ENCODE measurements at regions not wholly inside any gene's neighbourhood (a gene's known extent, or its start where the extent isn't known, plus 50 kb on each side); places are given as distances from the start of the nearest gene placed in this dataset.

DNA sequence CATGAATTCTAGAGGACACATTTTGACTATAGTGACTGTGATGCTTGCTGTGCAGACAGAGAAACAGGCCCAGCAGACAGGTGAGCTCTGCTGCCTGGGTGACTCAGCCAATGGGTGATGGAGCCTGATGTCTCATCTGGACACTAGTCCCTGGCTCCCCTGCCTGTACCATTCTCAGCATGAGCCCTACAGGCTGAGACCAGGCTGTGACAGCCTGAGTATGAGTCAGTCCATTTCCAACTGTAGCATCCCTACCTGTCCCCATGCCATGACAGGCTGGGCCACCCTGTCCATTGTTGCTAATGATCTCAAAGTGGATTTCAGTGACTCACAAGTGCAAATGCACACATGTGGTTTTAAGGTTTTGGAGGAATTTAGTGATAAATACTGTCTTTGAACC lies 102.5 kb upstream of the EEF2KMT start:
- dilution Hi-C loops (cut with HindIII; ENCODE audit: low sequenced_read_pairs, unreplicated experiment) (no loop called here), in situ Hi-C loops (cut with MboI; ENCODE audit: low sequenced_read_pairs) (no loop called here), intact Hi-C loops (cut with micrococcal nuclease) (no loop called here)
- H2BK120ac ChIP-seq (ENCODE audit: low read depth, low read length): no peak overlapping the region
- no peak overlapping the region for H4K8ac ChIP-seq (ENCODE audit: low read depth in 2 of 2, low read length in 2 of 2)
- H4K20me1 ChIP-seq (ENCODE audit: insufficient read depth, low read length): no peaks in the 10 kb centered on the region
- no peak overlapping the region for H2AK5ac ChIP-seq (ENCODE audit: low read depth, low read length)
- POLR2A ChIA-PET (ENCODE audit: unreplicated experiment): no interaction called here
- no peak overlapping the region for H3K56ac ChIP-seq (ENCODE audit: extremely low read depth, insufficient read depth, low read length)
- no peak overlapping the region for H4K91ac ChIP-seq (ENCODE audit: insufficient read depth, low read depth, low read length)
- no peak overlapping the region for H3K18ac ChIP-seq (ENCODE audit: low read depth, low read length)
- no peaks in the 10 kb centered on the region for H3K36me3 ChIP-seq (ENCODE audit: control insufficient read depth, insufficient read depth, low read length)
- TF ChIP-seq, protein P1, sequence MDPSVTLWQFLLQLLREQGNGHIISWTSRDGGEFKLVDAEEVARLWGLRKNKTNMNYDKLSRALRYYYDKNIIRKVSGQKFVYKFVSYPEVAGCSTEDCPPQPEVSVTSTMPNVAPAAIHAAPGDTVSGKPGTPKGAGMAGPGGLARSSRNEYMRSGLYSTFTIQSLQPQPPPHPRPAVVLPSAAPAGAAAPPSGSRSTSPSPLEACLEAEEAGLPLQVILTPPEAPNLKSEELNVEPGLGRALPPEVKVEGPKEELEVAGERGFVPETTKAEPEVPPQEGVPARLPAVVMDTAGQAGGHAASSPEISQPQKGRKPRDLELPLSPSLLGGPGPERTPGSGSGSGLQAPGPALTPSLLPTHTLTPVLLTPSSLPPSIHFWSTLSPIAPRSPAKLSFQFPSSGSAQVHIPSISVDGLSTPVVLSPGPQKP (IDR thresholded peaks at IDR 0.05; ENCODE audit: borderline replicate concordance, low read depth, low read length): no peak
- no peak for TF ChIP-seq RCOR1 (IDR thresholded peaks at IDR 0.05; ENCODE audit: insufficient replicate concordance, low read length)
- TF ChIP-seq MXI1 (IDR thresholded peaks at IDR 0.05; ENCODE audit: borderline replicate concordance, low read depth, low read length): no peak
- TF ChIP-seq, protein P2, sequence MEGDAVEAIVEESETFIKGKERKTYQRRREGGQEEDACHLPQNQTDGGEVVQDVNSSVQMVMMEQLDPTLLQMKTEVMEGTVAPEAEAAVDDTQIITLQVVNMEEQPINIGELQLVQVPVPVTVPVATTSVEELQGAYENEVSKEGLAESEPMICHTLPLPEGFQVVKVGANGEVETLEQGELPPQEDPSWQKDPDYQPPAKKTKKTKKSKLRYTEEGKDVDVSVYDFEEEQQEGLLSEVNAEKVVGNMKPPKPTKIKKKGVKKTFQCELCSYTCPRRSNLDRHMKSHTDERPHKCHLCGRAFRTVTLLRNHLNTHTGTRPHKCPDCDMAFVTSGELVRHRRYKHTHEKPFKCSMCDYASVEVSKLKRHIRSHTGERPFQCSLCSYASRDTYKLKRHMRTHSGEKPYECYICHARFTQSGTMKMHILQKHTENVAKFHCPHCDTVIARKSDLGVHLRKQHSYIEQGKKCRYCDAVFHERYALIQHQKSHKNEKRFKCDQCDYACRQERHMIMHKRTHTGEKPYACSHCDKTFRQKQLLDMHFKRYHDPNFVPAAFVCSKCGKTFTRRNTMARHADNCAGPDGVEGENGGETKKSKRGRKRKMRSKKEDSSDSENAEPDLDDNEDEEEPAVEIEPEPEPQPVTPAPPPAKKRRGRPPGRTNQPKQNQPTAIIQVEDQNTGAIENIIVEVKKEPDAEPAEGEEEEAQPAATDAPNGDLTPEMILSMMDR (conservative IDR thresholded peaks at IDR 0.05; ENCODE audit: low read depth, low read length): no peak
- TF ChIP-seq BHLHE40 (IDR thresholded peaks at IDR 0.05; ENCODE audit: low read depth, low read length): no peak
- TF ChIP-seq, protein P3, sequence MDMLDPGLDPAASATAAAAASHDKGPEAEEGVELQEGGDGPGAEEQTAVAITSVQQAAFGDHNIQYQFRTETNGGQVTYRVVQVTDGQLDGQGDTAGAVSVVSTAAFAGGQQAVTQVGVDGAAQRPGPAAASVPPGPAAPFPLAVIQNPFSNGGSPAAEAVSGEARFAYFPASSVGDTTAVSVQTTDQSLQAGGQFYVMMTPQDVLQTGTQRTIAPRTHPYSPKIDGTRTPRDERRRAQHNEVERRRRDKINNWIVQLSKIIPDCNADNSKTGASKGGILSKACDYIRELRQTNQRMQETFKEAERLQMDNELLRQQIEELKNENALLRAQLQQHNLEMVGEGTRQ (IDR thresholded peaks at IDR 0.05; ENCODE audit: low read depth, low read length): no peak
- TF ChIP-seq RFX5 (IDR thresholded peaks at IDR 0.05; ENCODE audit: low read depth, low read length): no peak
- TF ChIP-seq CEBPB (IDR thresholded peaks at IDR 0.05; ENCODE audit: low read depth, low read length): no peak
- no peak for TF ChIP-seq RAD21 (IDR thresholded peaks at IDR 0.05; ENCODE audit: low read length)
- no peak for TF ChIP-seq POLR2A (IDR thresholded peaks at IDR 0.05; ENCODE audit: low read depth, low read length)
- no peak for TF ChIP-seq NFE2L2 (IDR thresholded peaks at IDR 0.05; ENCODE audit: low read depth, low read length)
- TF ChIP-seq CHD1 (IDR thresholded peaks at IDR 0.05; ENCODE audit: low read depth, low read length): no peak
- TF ChIP-seq MAFK (IDR thresholded peaks at IDR 0.05; ENCODE audit: low read depth, low read length): no peak
- no peak for TF ChIP-seq MAZ (IDR thresholded peaks at IDR 0.05; ENCODE audit: borderline replicate concordance, low read depth, low read length)
- TF ChIP-seq FOS (IDR thresholded peaks at IDR 0.05; ENCODE audit: low read depth, low read length): no peak
- TF ChIP-seq SMC3 (IDR thresholded peaks at IDR 0.05; ENCODE audit: low read depth, low read length): no peak
- H3K27ac ChIP-seq (ENCODE audit: insufficient read depth, low read length): no peak overlapping the region
- H4K5ac ChIP-seq (ENCODE audit: low read depth, low read length): no peak overlapping the region
- no peak overlapping the region for H3K9ac ChIP-seq (ENCODE audit: low read depth, low read length)
- no peak overlapping the region for H3K23ac ChIP-seq (ENCODE audit: low read depth, low read length)
- H3K27me3 ChIP-seq (ENCODE audit: control insufficient read depth, insufficient read depth, low read length): no peaks in the 10 kb centered on the region
- ATAC-seq (ENCODE audit: low read depth): no peak
- no peaks in the 10 kb centered on the region for H3K4me1 ChIP-seq (ENCODE audit: control insufficient read depth, insufficient read depth, low read length)
- no TSS peak for BruUV-seq (replicated peaks)
- H3K79me1 ChIP-seq (ENCODE audit: low read depth in 1 of 2, low read length in 2 of 2): no peaks in the 10 kb centered on the region
- no peak overlapping the region for H2BK15ac ChIP-seq (ENCODE audit: low read depth, low read length)
- no peak overlapping the region for H3K14ac ChIP-seq (replicated peaks; ENCODE audit: low read depth, low read length)
- H3K4me3 ChIP-seq (ENCODE audit: insufficient read depth, low read depth, low read length): no peak overlapping the region
- no peak overlapping the region for H2AFZ ChIP-seq (replicated peaks; ENCODE audit: low read length, poor library complexity)
- H3K9me3 ChIP-seq (ENCODE audit: control insufficient read depth, insufficient read depth, low read length): peaks cover 5% of the 10 kb centered on the region
- no peak overlapping the region for H3K4ac ChIP-seq (ENCODE audit: low read depth, low read length)
- no peak overlapping the region for H2AK9ac ChIP-seq (replicated peaks; ENCODE audit: low read depth, low read length, poor library complexity)
- H3K9me1 ChIP-seq (ENCODE audit: insufficient read depth, low read length): no peaks in the 10 kb centered on the region
- no peak overlapping the region for H3K4me2 ChIP-seq (ENCODE audit: low read depth, low read length)
- no peak for DNase-seq
- H2BK5ac ChIP-seq (ENCODE audit: low read depth, low read length, poor library complexity, severe bottlenecking): no peak overlapping the region
- CTCF ChIA-PET: no interaction called here
- H2BK20ac ChIP-seq (ENCODE audit: low read depth, low read length): no peak overlapping the region
